ENCODE measurements at regions not wholly inside any gene's neighbourhood (a gene's known extent, or its start where the extent isn't known, plus 50 kb on each side); places are given as distances from the start of the nearest gene placed in this dataset.

DNA sequence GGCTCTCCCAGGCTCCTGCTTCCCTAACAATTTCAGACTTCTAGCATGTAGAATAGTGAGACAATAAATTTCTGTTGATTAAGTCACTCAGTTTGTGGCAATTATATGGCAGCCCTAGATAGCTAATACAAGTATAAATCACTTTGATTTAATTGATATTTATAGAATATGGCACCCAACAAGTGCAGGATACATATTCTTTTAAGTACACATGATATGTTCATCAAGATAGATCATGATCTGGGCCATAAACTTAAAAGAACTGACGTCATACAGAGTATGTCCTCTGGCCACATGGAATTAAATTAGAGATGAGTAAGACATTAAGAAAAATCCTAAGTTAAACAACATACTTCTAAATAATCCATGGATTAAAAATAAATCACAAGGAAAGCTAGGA lies 67.5 kb upstream of the AMOTL1 start:
- WGBS (ENCODE audit: insufficient coverage), result no CpG with 5 or more reads among the region's 1 CpG
- no peaks in the 10 kb centered on the region for H4K20me1 ChIP-seq (ENCODE audit: insufficient read depth, low read length)
- no peak for DNase-seq
- no peaks in the 10 kb centered on the region for H3K4me1 Mint-ChIP-seq
- no peak overlapping the region for H3K27ac ChIP-seq (ENCODE audit: low read depth in 1 of 2, low read length in 2 of 2)
- no peaks in the 10 kb centered on the region for H3K4me1 ChIP-seq (ENCODE audit: control insufficient read depth in 1 of 2, insufficient read depth in 2 of 2, low read length in 2 of 2)
- H2AFZ ChIP-seq (ENCODE audit: insufficient read depth, low read depth, low read length, poor library complexity, severe bottlenecking), result no peak overlapping the region
- H3K27me3 ChIP-seq (ENCODE audit: control insufficient read depth in 2 of 2, insufficient read depth in 2 of 2, low read length in 2 of 2), result peaks cover 5 to 13% of the 10 kb centered on the region in 2 donors
- H3K9ac ChIP-seq (ENCODE audit: insufficient read depth, low read length, poor library complexity, severe bottlenecking), result no peak overlapping the region
- no peak overlapping the region for H3K27ac Mint-ChIP-seq
- no peaks in the 10 kb centered on the region for H3K36me3 Mint-ChIP-seq
- no peaks in the 10 kb centered on the region for H3K79me2 ChIP-seq (ENCODE audit: insufficient read depth, low read length)
- no peaks in the 10 kb centered on the region for H3K36me3 ChIP-seq (replicated peaks in 1 of 2; ENCODE audit: control insufficient read depth in 1 of 2, insufficient read depth in 2 of 2, low read length in 2 of 2)
- H3K4me2 ChIP-seq (replicated peaks; ENCODE audit: extremely low read depth, low read length, poor library complexity, severe bottlenecking), result no peak overlapping the region
- H3K4me3 Mint-ChIP-seq, result no peak overlapping the region
- TF ChIP-seq, protein P1, sequence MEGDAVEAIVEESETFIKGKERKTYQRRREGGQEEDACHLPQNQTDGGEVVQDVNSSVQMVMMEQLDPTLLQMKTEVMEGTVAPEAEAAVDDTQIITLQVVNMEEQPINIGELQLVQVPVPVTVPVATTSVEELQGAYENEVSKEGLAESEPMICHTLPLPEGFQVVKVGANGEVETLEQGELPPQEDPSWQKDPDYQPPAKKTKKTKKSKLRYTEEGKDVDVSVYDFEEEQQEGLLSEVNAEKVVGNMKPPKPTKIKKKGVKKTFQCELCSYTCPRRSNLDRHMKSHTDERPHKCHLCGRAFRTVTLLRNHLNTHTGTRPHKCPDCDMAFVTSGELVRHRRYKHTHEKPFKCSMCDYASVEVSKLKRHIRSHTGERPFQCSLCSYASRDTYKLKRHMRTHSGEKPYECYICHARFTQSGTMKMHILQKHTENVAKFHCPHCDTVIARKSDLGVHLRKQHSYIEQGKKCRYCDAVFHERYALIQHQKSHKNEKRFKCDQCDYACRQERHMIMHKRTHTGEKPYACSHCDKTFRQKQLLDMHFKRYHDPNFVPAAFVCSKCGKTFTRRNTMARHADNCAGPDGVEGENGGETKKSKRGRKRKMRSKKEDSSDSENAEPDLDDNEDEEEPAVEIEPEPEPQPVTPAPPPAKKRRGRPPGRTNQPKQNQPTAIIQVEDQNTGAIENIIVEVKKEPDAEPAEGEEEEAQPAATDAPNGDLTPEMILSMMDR (IDR thresholded peaks at IDR 0.05), result no peak
- H3K4me3 ChIP-seq (replicated peaks in 1 of 3; ENCODE audit: low read depth in 2 of 3, low read length in 3 of 3), result no peak overlapping the region
- H3K27me3 Mint-ChIP-seq (ENCODE audit: low read depth in 3 of 3), result peaks cover 4 to 20% (median 7%) of the 10 kb centered on the region in 3 donors
- peaks cover 0 to 3% (median 1%) of the 10 kb centered on the region in 7 donors for H3K9me3 Mint-ChIP-seq
- intact Hi-C loops (cut with micrococcal nuclease), result no loop called here
- H3K9me3 ChIP-seq (replicated peaks in 1 of 2; ENCODE audit: control insufficient read depth in 1 of 2, insufficient read depth in 1 of 2, low read length in 2 of 2), result no peaks in the 10 kb centered on the region

DNA sequence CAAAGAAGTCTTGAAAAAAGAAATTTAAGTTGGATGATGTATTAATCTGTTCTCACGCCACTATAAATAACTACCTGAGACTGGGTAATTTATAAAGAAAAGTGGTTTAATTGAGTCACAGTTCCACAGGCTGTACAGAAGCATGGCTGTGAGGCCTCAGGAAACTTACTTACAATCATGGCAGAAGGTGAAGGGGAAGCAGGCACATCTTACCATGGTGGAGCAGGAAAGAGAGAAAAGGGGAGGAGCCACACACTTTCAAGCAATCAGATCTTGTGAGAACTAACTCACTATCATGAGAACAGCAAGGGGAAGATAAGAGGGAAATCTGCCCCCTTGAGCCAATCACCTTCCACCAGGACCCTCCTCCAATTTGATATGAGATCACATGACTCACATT lies 65.7 kb upstream of the AMOTL1 start:
- Histone ChIP-seq H2AFZ (ENCODE audit: insufficient read depth, low read depth, low read length, poor library complexity, severe bottlenecking) (no peak overlapping the region), H3K9ac (ENCODE audit: insufficient read depth, low read length, poor library complexity, severe bottlenecking) (no peak overlapping the region), H3K4me2 (replicated peaks; ENCODE audit: extremely low read depth, low read length, poor library complexity, severe bottlenecking) (no peak overlapping the region), H3K4me3 (replicated peaks in 1 of 3; ENCODE audit: low read depth in 2 of 3, low read length in 3 of 3) (no peak overlapping the region), H3K9me3 (replicated peaks in 1 of 2; ENCODE audit: control insufficient read depth in 1 of 2, insufficient read depth in 1 of 2, low read length in 2 of 2) (no peaks in the 10 kb centered on the region), H3K27ac (ENCODE audit: low read depth in 1 of 2, low read length in 2 of 2) (no peak overlapping the region), H3K27me3 (ENCODE audit: control insufficient read depth in 2 of 2, insufficient read depth in 2 of 2, low read length in 2 of 2) (peaks cover 0 to 6% of the 10 kb centered on the region in 2 donors), H3K79me2 (ENCODE audit: insufficient read depth, low read length) (no peaks in the 10 kb centered on the region), H3K4me1 (ENCODE audit: control insufficient read depth in 1 of 2, insufficient read depth in 2 of 2, low read length in 2 of 2) (no peaks in the 10 kb centered on the region), H3K36me3 (replicated peaks in 1 of 2; ENCODE audit: control insufficient read depth in 1 of 2, insufficient read depth in 2 of 2, low read length in 2 of 2) (no peaks in the 10 kb centered on the region), H4K20me1 (ENCODE audit: insufficient read depth, low read length) (no peaks in the 10 kb centered on the region)
- TF ChIP-seq, protein P1 (IDR thresholded peaks at IDR 0.05), result no peak
- H3K27me3 Mint-ChIP-seq (ENCODE audit: low read depth in 3 of 3), result peaks cover 5 to 16% (median 7%) of the 10 kb centered on the region in 3 donors
- no peaks in the 10 kb centered on the region for H3K4me1 Mint-ChIP-seq
- peaks cover 0 to 3% (median 0%) of the 10 kb centered on the region in 7 donors for H3K9me3 Mint-ChIP-seq
- H3K36me3 Mint-ChIP-seq, result no peaks in the 10 kb centered on the region
- H3K4me3 Mint-ChIP-seq, result no peak overlapping the region
- WGBS (ENCODE audit: insufficient coverage), result no CpG with 5 or more reads among the region's 1 CpG
- no peak overlapping the region for H3K27ac Mint-ChIP-seq
- intact Hi-C loops (cut with micrococcal nuclease), result no loop called here
- DNase-seq, result no peak

Measured in CD14-positive monocyte (primary cell).